ENCODE measurements at regions not wholly inside any gene's neighbourhood (a gene's known extent, or its start where the extent isn't known, plus 50 kb on each side); places are given as distances from the start of the nearest gene placed in this dataset.

- DNase-seq: no peak
Measured at GRCh38 chr13:57003682-57004081, 137.0 kb upstream of the PRR20A start.

GRCh38 chr13:57017357-57017756 lies 123.4 kb upstream of the PRR20A start:
- DNase-seq: no peak

- DNase-seq: no peak
Measured at GRCh38 chr13:57018915-57019314, 121.8 kb upstream of the PRR20A start.

GRCh38 chr13:57030671-57031070 lies 110.0 kb upstream of the PRR20A start:
- no peak for DNase-seq

DNA sequence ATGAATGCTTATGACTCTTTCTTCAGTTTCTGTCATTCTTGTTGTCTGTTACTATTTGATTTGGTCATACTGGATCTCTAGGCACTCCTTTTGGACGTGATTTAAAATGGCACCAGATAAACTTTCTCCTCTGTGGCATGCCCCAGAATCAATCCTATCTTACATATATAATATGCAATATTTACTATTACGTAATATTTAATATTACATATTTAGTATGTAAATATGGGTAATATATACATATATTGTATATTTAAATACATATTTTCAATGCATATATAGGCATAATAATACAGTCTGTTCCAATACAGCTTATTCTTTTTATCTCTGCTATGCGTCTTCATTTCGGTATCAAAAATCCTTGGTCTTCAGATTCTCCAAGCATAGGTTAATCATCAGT lies 104.4 kb upstream of the PRR20A start:
- DNase-seq: no peak

DNA sequence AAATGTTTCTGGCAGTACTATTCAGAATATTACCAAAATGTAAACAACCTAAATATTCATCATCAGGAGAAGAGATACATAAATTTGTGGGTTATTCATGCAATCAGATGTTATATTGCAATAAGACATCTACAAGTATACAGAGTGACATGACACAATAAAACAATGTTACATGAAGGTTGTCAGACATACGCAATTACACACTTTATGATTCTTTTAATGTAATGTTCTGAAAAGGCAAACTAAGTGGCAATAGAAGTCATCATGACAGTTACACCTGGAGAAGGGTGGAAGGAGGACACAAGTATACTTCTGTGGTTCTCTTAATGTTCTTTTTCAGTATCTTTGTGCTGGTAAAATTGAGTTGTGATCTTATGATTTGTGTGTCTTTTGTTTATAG lies 95.8 kb upstream of the PRR20A start:
- no peak for DNase-seq

- no peak for DNase-seq
Measured at GRCh38 chr13:57045826-57046546, 94.7 kb upstream of the PRR20A start.

DNA sequence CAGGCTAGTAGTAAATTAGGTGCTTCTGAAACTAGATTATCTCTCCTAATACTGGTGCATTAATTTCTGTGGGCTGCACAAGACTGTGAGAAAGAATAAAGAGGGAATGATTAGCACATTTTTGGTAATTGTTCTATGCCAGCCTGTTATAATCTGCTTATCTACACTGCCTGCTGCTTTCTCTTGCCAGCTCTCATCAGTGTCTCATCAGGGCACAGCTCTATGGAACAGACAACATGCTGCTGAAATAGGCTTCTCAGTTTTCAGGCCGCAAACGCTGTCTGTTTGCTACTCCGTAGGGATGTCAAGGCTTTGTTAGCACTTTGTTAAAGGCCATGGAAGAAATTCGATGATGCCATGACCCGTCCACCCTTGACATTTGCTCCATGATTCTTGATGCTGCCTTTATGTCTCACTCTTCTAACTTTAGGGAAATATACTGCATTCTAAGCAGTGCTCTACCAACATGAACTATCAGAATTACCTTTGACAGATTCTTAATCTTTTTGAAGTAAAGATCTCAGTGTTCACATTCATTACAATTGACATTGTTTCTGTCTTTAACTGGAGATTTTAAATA lies 84.0 kb upstream of the PRR20A start:
- DNase-seq: no peak

- DNase-seq: no peak
Measured at GRCh38 chr13:57063007-57063406, 77.7 kb upstream of the PRR20A start.

DNA sequence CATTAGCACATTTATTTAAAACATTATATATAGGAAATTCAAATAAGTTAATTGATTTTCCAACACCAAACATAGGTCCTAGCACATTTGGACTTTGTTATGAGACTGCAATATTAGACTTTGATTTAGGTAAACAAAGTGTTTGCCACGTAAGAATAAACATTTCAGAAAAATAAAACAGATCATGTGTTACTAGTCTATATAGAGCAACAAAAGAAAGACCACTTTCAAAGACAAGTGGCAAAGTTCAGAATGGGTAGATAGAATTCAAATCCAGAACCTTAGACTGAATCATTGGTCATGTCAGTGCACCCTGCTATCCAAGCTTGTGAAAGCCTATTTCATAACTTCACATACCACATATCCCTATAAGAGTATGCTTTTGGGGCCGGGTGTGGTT lies 66.7 kb upstream of the PRR20A start:
- no peak for DNase-seq

DNA sequence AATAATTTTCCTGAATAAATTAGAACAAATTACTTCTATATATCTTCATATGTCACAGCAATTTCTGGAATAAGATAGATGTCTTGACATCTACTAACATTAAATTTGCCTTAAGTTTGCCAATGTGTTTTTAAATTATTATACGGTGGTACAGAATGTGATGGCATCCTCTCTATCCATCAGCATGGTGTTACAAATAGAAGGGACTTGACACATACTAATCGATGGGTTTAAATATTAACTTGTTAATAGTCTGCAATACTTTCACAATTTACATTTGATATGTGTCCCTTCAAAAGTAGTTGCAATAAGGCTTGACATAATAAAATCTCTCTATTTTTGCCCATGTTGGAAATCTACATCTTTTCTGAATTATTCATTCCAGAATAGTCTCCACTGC lies 65.1 kb upstream of the PRR20A start:
- DNase-seq: no peak

DNA sequence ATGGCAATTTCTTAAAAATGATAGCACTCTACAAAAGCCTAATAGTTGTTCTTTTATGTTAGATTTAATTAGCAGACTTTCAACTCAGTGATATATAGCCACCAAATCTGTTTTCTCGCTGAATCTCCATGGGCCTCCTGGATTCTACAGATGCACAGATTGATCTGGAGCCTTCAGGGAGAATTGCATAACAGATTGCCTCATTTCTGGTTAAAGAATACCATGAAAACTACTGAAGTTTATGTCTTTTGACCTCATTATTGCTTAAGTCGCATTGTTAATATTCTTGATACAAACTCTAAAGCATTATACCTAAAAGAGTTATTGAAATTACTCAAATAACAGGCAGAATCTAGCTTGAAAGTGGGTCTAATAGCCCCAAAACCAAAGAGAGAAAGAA lies 53.7 kb upstream of the PRR20A start:
- DNase-seq: no peak
